ENCODE measurements at regions not wholly inside any gene's neighbourhood (a gene's known extent, or its start where the extent isn't known, plus 50 kb on each side); places are given as distances from the start of the nearest gene placed in this dataset.

- TF ChIP-seq SIN3A (IDR thresholded peaks at IDR 0.05; ENCODE audit: borderline replicate concordance, insufficient read depth, low read length) (no peak), TAF1 (IDR thresholded peaks at IDR 0.05; ENCODE audit: borderline replicate concordance, insufficient read depth, low read length) (no peak), POLR2AphosphoS5 (IDR thresholded peaks at IDR 0.05; ENCODE audit: low read depth, low read length) (no peak)
Observed at GRCh38 chr5:36769129-36769770, 107.3 kb upstream of the NIPBL start.

All from PFSK-1 (cell line).